K562 (cell line): ENCODE measurements at regions not wholly inside any gene's neighbourhood (a gene's known extent, or its start where the extent isn't known, plus 50 kb on each side); places are given as distances from the start of the nearest gene placed in this dataset.

Source experiments
- ATAC-seq: fragments of 200-7000 bp; cut with Tn5 transposase; 3 replicates; pipeline ENCODE4 v1.9.1; 2020; ENCODE audit warnings: moderate library complexity
- BruUV-seq: library from RNA; stranded (reverse); fragments of 400-500 nt; replicated peaks from 2 replicates; lab custom pipeline; 2021; lab: Mats Ljungman, UMichigan
- CTCF ChIA-PET: fragments of 300-600 bp; formaldehyde crosslinking; extraction: SDS; loops from one replicate; lab custom pipeline; 2021; ENCODE audit warnings: low intra/inter-chr PET ratio; lab: Yijun Ruan, JAX
- POLR2A ChIA-PET: fragments of 300-600, 350-650 bp; sonication (Branson Sonifier 250); formaldehyde crosslinking; extraction: SDS; loops from one replicate; lab custom pipeline; 2021; ENCODE audit warnings: antibody characterized with exemption, inconsistent platforms; lab: Yijun Ruan, JAX
- DNase-seq, 4 experiments: peaks; one replicate each; pipeline versions ENCODE4 v3.0.0 to v3.0.0-alpha.2; 2011 to 2018; ENCODE audit warnings: low spot score in 3 of 4, mixed read lengths in 3 of 4; ENCODE audit errors: extremely low read depth in 1 of 4
- FAIRE-seq: peaks from 2 replicates; lab custom pipeline; 2011; peaks lifted over from hg19 to GRCh38; lab: Jason Lieb, UNC
- H2AFZ ChIP-seq: 2 replicates; pipeline ENCODE4 v1.6.0; 2011; ENCODE audit warnings: low read depth, low read length, control low read depth, inconsistent platforms
- H3K27ac ChIP-seq: fragments of 200-600 bp; 3 replicates; pipeline ENCODE4 v1.8.0; 2011; ENCODE audit warnings: low read depth, mild to moderate bottlenecking, control low read depth, inconsistent platforms, low read length, moderate library complexity, mixed read lengths; ENCODE audit errors: extremely low read depth
- H3K27me3 ChIP-seq, 2 experiments: fragments of 300-600 bp in 1 of 2; 2 replicates in 1 of 2; 3 replicates in 1 of 2; pipeline versions ENCODE4 v1.6.0 to v1.8.0; 2011; ENCODE audit warnings: inconsistent platforms in 2 of 2, low read length in 2 of 2, mild to moderate bottlenecking in 1 of 2, mixed read lengths in 1 of 2, moderate library complexity in 1 of 2; ENCODE audit not compliant: control insufficient read depth in 2 of 2, insufficient read depth in 2 of 2
- H3K36me3 ChIP-seq: fragments of 300-600 bp; 3 replicates; pipeline ENCODE4 v1.8.0; 2011; ENCODE audit warnings: mild to moderate bottlenecking, low read length, inconsistent platforms; ENCODE audit not compliant: control insufficient read depth, insufficient read depth
- H3K4me1 ChIP-seq, 2 experiments: fragments of 200-600 bp in 1 of 2; replicated peaks in 1 of 2; 2 replicates in 1 of 2; 3 replicates in 1 of 2; pipeline versions ENCODE4 v1.5.1 to v1.8.0; 2011; ENCODE audit warnings: inconsistent platforms in 2 of 2, low read length in 2 of 2, mild to moderate bottlenecking in 1 of 2, mixed read lengths in 1 of 2, moderate library complexity in 1 of 2; ENCODE audit not compliant: control insufficient read depth in 2 of 2, insufficient read depth in 2 of 2
- H3K4me2 ChIP-seq: 2 replicates; pipeline ENCODE4 v1.6.1; 2011; ENCODE audit warnings: low read length, control low read depth, inconsistent platforms, mixed read lengths; ENCODE audit not compliant: insufficient read depth
- H3K4me3 ChIP-seq: fragments of 200-600 bp; sonication (generic), shearing (Covaris generic); 2 replicates; pipeline ENCODE4 v1.5.1; 2016; ENCODE audit warnings: control low read depth, inconsistent platforms
- H3K79me2 ChIP-seq: fragments of 200-600 bp; 3 replicates; pipeline ENCODE4 v1.8.0; 2011; ENCODE audit warnings: low read length, inconsistent platforms; ENCODE audit not compliant: control insufficient read depth, insufficient read depth
- H3K9ac ChIP-seq, 2 experiments: 2 replicates each; pipeline versions ENCODE4 v1.6.0 to v1.6.1; 2011; ENCODE audit warnings: low read depth in 2 of 2, low read length in 2 of 2, control low read depth in 1 of 2, inconsistent platforms in 1 of 2, mild to moderate bottlenecking in 1 of 2, mixed read lengths in 1 of 2; ENCODE audit not compliant: insufficient read depth in 1 of 2
- H3K9me1 ChIP-seq: one replicate; pipeline ENCODE4 v1.6.0; 2011; ENCODE audit warnings: inconsistent platforms, mild to moderate bottlenecking, low read length, moderate library complexity; ENCODE audit not compliant: control insufficient read depth, insufficient read depth
- H3K9me3 ChIP-seq: replicated peaks from 2 replicates; pipeline ENCODE4 v1.5.1; 2011; ENCODE audit warnings: low read depth, low read length, inconsistent platforms; ENCODE audit not compliant: control insufficient read depth, insufficient read depth
- H4K20me1 ChIP-seq: replicated peaks from 2 replicates; pipeline ENCODE4 v1.6.1; 2011; ENCODE audit warnings: low read length, inconsistent platforms, mixed read lengths; ENCODE audit not compliant: control insufficient read depth, insufficient read depth
- CXXC5 ChIP-seq: fragments of 250-450 bp; sonication (Bioruptor Pico); IDR thresholded peaks from 2 replicates; pipeline ENCODE4 v1.8.0; 2022; ENCODE audit warnings: inconsistent platforms, mild to moderate bottlenecking, moderate library complexity
- EHMT2 ChIP-seq: fragments of 450-650 bp; IDR thresholded peaks from 2 replicates; pipeline ENCODE4 v1.6.1; 2018; ENCODE audit warnings: antibody characterized with exemption
- HBP1 ChIP-seq: fragments of 450-650 bp; formaldehyde crosslinking; IDR thresholded peaks from 2 replicates; pipeline ENCODE4 v1.4.0; 2022; ENCODE audit warnings: missing genetic modification characterization
- NFE2 ChIP-seq: IDR thresholded peaks from 2 replicates; pipeline ENCODE4 v1.6.1; 2014; ENCODE audit warnings: antibody characterized with exemption, low read depth
- NR4A1 ChIP-seq, 2 experiments: fragments of 250-450 bp in 1 of 2; fragments of 450-650 bp in 1 of 2; sonication (Bioruptor Pico) in 1 of 2; IDR thresholded peaks; 2 replicates each; pipeline versions ENCODE4 v1.4.0 to v1.6.1; 2016 to 2020; ENCODE audit warnings: mild to moderate bottlenecking in 2 of 2, missing compliant biosample characterization in 1 of 2, missing genetic modification characterization in 1 of 2, moderate library complexity in 1 of 2
- PBX2 ChIP-seq, 2 experiments: IDR thresholded peaks in 1 of 2; conservative IDR thresholded peaks in 1 of 2; 2 replicates each; pipeline ENCODE4 v1.6.1; 2016; ENCODE audit warnings: low read depth in 2 of 2, mild to moderate bottlenecking in 1 of 2, missing compliant biosample characterization in 1 of 2, missing genetic modification characterization in 1 of 2, moderate library complexity in 1 of 2
- SAFB ChIP-seq: fragments of 200-400 bp; formaldehyde crosslinking; IDR thresholded peaks from 2 replicates; pipeline ENCODE4 v1.6.1; 2017; ENCODE audit warnings: low read depth, low read length, borderline replicate concordance
- SRSF3 ChIP-seq: fragments of 200-400 bp; formaldehyde crosslinking; IDR thresholded peaks from 2 replicates; pipeline ENCODE4 v1.6.1; 2016; ENCODE audit warnings: mild to moderate bottlenecking, low read length, moderate library complexity; ENCODE audit not compliant: insufficient read depth
- TBP ChIP-seq: optimal IDR thresholded peaks from 2 replicates; pipeline ENCODE3; 2011; ENCODE audit warnings: low read depth, low read length, improper control_type of control experiment
- TOE1 ChIP-seq, 2 experiments: fragments of 450-650 bp in 1 of 2; sonication (generic) in 1 of 2; formaldehyde crosslinking in 1 of 2; IDR thresholded peaks; 2 replicates each; pipeline versions ENCODE4 v1.7.1 to v1.8.0; 2016 to 2022; ENCODE audit warnings: borderline replicate concordance in 2 of 2, mild to moderate bottlenecking in 2 of 2, antibody characterized with exemption in 1 of 2, inconsistent platforms in 1 of 2, low read depth in 1 of 2, missing genetic modification reagents in 1 of 2, moderate library complexity in 1 of 2
- ZFX ChIP-seq: sonication (generic); formaldehyde crosslinking; IDR thresholded peaks from 2 replicates; pipeline ENCODE4 v1.8.0; 2022; ENCODE audit warnings: mild to moderate bottlenecking, missing genetic modification reagents, moderate library complexity
- ZNF23 ChIP-seq: fragments of 250-450 bp; sonication (Bioruptor Pico); IDR thresholded peaks from 2 replicates; pipeline ENCODE4 v1.4.0; 2020; ENCODE audit warnings: mild to moderate bottlenecking
- ZSCAN32 ChIP-seq: fragments of 450-650 bp; formaldehyde crosslinking; IDR thresholded peaks from 2 replicates; pipeline ENCODE4 v1.4.0; 2020; ENCODE audit warnings: mild to moderate bottlenecking, moderate library complexity
- WGBS: fragments of 100-300 bp; shearing (Covaris generic); methylation state at CpG from one replicate; pipeline ENCODE4 v1.1.6; 2016; ENCODE audit warnings: low coverage, mixed read lengths; ENCODE audit not compliant: insufficient coverage; ENCODE audit errors: missing lambda C conversion rate; 5-methylcytosine and 5-hydroxymethylcytosine counted together
- in situ Hi-C: fragments of 300-500 bp; cut with MboI; formaldehyde crosslinking; loops from 4 replicates; pipeline ENCODE4 v1.15.0; 2018; ENCODE audit warnings: inconsistent platforms, mixed read lengths
- intact Hi-C: fragments of 100-400 bp; cut with micrococcal nuclease; formaldehyde crosslinking; loops from 2 replicates; pipeline ENCODE4 v1.14.2; 2022
- TF ChIP-seq, protein P1 (sequence below): sonication (generic); formaldehyde crosslinking; IDR thresholded peaks from 2 replicates; pipeline ENCODE4 v1.8.1; 2023; ENCODE audit warnings: mild to moderate bottlenecking, missing genetic modification reagents
- TF ChIP-seq, protein P2 (sequence below): sonication (generic); formaldehyde crosslinking; IDR thresholded peaks from 2 replicates; pipeline ENCODE4 v1.9.0; 2022; ENCODE audit warnings: mild to moderate bottlenecking, missing genetic modification reagents

DNA sequence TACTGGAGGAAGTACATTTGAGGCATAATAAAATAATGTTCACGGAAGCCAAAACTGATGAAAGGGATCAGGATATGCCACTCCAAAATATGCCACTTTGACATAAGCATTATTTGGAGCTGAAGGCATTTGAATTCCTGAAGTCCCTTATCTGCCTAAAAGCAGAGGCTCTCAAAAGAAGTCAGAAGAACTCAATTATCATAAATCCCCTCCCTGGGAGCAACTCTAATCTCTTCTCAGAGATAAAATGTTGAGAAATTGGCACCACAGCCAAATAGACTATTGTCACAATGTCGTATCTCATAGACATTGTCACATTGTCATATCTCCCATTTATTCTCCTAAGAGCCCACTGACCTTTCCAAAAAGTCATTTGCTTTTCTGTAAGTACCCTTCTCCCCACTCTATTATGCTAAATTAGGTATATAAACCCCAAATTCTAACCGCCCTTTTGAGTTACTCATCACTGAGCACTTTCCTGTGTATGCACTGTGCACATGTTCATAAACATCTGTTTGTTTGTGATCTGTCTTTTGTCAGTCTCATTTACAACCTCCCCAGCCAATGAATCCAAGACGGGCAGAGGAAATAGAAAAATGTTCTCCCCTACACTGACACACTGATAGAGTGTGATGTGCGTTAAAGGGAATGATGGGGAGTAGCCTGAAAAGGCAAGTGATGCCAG, 78.5 kb upstream of the NAF1 start:
- Histone ChIP-seq H2AFZ (no peak overlapping the region), H3K9me3 (peaks cover 3% of the 10 kb centered on the region; the same call in 1 of the 2 replicates), H3K9me1 (no peaks in the 10 kb centered on the region), H3K4me2 (peak overlapping the region; percentile 40), H4K20me1 (no peaks in the 10 kb centered on the region), H3K27me3 (no peaks in the 10 kb centered on the region), H3K9ac (no peak overlapping the region), H3K79me2 (no peaks in the 10 kb centered on the region), H3K4me3 (no peak overlapping the region), H3K27ac (no peak overlapping the region), H3K4me1 (peaks cover 0 to 19% of the 10 kb centered on the region in 2 experiments; a peak in 3 of 5 replicates), H3K36me3 (no peaks in the 10 kb centered on the region)
- CTCF ChIA-PET = no interaction called here
- BruUV-seq = no TSS peak
- FAIRE-seq (peak; percentile 51), DNase-seq (peak; percentile 14 to 45 (median 30)), ATAC-seq (peak; percentile 56)
- in situ Hi-C loops = no loop called here
- 3% methylated on average over 5 of the region's 5 CpGs for WGBS
- POLR2A ChIA-PET = no interaction called here
- intact Hi-C loops = no loop called here
- TF ChIP-seq HBP1 (CRISPR knock-in tag) (no peak), NR4A1 (CRISPR knock-in tag; IDR thresholded peaks at IDR 0.05) (no peak), NR4A1 (tag; IDR thresholded peaks at IDR 0.05) (no peak), ZFX (CRISPR knock-in tag) (no peak), SRSF3 (no peak), CXXC5 (no peak), ZNF23 (CRISPR knock-in tag) (no peak), NFE2 (no peak), EHMT2 (no peak), PBX2 (CRISPR knock-in tag; IDR thresholded peaks at IDR 0.05; ENCODE audit: low read depth) (no peak), PBX2 (tag; conservative IDR thresholded peaks at IDR 0.05; ENCODE audit: low read depth) (peak; percentile 66), TBP (no peak), TOE1 (IDR thresholded peaks at IDR 0.05; ENCODE audit: borderline replicate concordance) (no peak), TOE1 (CRISPR knock-in tag; IDR thresholded peaks at IDR 0.05; ENCODE audit: borderline replicate concordance, low read depth) (no peak), SAFB (no peak), ZSCAN32 (no peak)
- TF ChIP-seq, protein P1, sequence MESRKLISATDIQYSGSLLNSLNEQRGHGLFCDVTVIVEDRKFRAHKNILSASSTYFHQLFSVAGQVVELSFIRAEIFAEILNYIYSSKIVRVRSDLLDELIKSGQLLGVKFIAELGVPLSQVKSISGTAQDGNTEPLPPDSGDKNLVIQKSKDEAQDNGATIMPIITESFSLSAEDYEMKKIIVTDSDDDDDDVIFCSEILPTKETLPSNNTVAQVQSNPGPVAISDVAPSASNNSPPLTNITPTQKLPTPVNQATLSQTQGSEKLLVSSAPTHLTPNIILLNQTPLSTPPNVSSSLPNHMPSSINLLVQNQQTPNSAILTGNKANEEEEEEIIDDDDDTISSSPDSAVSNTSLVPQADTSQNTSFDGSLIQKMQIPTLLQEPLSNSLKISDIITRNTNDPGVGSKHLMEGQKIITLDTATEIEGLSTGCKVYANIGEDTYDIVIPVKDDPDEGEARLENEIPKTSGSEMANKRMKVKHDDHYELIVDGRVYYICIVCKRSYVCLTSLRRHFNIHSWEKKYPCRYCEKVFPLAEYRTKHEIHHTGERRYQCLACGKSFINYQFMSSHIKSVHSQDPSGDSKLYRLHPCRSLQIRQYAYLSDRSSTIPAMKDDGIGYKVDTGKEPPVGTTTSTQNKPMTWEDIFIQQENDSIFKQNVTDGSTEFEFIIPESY = no peak
- TF ChIP-seq, protein P2, sequence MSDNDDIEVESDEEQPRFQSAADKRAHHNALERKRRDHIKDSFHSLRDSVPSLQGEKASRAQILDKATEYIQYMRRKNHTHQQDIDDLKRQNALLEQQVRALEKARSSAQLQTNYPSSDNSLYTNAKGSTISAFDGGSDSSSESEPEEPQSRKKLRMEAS = no peak
